Neutrophil (primary cell): ENCODE measurements at regions not wholly inside any gene's neighbourhood (a gene's known extent, or its start where the extent isn't known, plus 50 kb on each side); places are given as distances from the start of the nearest gene placed in this dataset.

Source experiments
- H3K27ac ChIP-seq: fragments of 200-600 bp; sonication (generic); 2 replicates; pipeline ENCODE4 v1.5.1; 2016; ENCODE audit warnings: mild to moderate bottlenecking, moderate library complexity
- H3K27me3 ChIP-seq: fragments of 200-600 bp; sonication (generic); 2 replicates; pipeline ENCODE4 v1.6.0; 2016; ENCODE audit warnings: mild to moderate bottlenecking
- H3K36me3 ChIP-seq: fragments of 200-600 bp; sonication (generic); 2 replicates; pipeline ENCODE4 v1.5.1; 2017
- H3K4me1 ChIP-seq, 2 experiments: fragments of 200-600 bp in 1 of 2; sonication (generic) in 1 of 2; 1 replicate in 1 of 2; 2 replicates in 1 of 2; pipeline versions ENCODE4 v1.5.1 to v1.6.1; 2013 to 2016; ENCODE audit warnings: low read depth in 1 of 2, low read length in 1 of 2, mild to moderate bottlenecking in 1 of 2, moderate library complexity in 1 of 2; ENCODE audit not compliant: control insufficient read depth in 1 of 2, insufficient read depth in 1 of 2
- H3K4me3 ChIP-seq, 2 experiments: fragments of 200-600 bp in 1 of 2; sonication (generic) in 1 of 2; 1 replicate in 1 of 2; 2 replicates in 1 of 2; pipeline ENCODE4 v1.5.1; 2013 to 2016; ENCODE audit warnings: low read depth in 1 of 2, low read length in 1 of 2, mild to moderate bottlenecking in 1 of 2, moderate library complexity in 1 of 2
- H3K9me3 ChIP-seq: fragments of 200-600 bp; sonication (generic); 2 replicates; pipeline ENCODE4 v1.5.1; 2016
- CTCF ChIP-seq: fragments of 200-600 bp; sonication (generic); IDR thresholded peaks from 2 replicates; pipeline ENCODE4 v1.5.1; 2016; ENCODE audit warnings: antibody characterized with exemption

GRCh38 chr4:174071595-174071994, 211.9 kb downstream of the FBXO8 start:
- Histone ChIP-seq H3K27me3 (no peaks in the 10 kb centered on the region), H3K4me1 (no peaks in the 10 kb centered on the region), H3K36me3 (no peaks in the 10 kb centered on the region), H3K9me3 (no peaks in the 10 kb centered on the region), H3K4me3 (no peak overlapping the region), H3K27ac (no peak overlapping the region)
- TF ChIP-seq CTCF: no peak

- Histone ChIP-seq H3K4me3 (no peak overlapping the region), H3K36me3 (no peaks in the 10 kb centered on the region), H3K27ac (no peak overlapping the region), H3K27me3 (no peaks in the 10 kb centered on the region), H3K4me1 (no peaks in the 10 kb centered on the region), H3K9me3 (no peaks in the 10 kb centered on the region)
- no peak for TF ChIP-seq CTCF
Observed at GRCh38 chr4:174069848-174070330, 213.6 kb downstream of the FBXO8 start.

- no peak overlapping the region for H3K4me3 ChIP-seq
- H3K36me3 ChIP-seq: no peaks in the 10 kb centered on the region
- no peak for TF ChIP-seq CTCF
- no peaks in the 10 kb centered on the region for H3K4me1 ChIP-seq
- H3K27me3 ChIP-seq: no peaks in the 10 kb centered on the region
- H3K27ac ChIP-seq: no peak overlapping the region
- H3K9me3 ChIP-seq: no peaks in the 10 kb centered on the region
Observed at GRCh38 chr4:174066611-174067205, 216.8 kb downstream of the FBXO8 start.

GRCh38 chr4:174062831-174063230, 220.6 kb downstream of the FBXO8 start:
- H3K4me1 ChIP-seq: no peaks in the 10 kb centered on the region
- no peaks in the 10 kb centered on the region for H3K36me3 ChIP-seq
- no peak overlapping the region for H3K27ac ChIP-seq
- no peak for TF ChIP-seq CTCF
- no peaks in the 10 kb centered on the region for H3K27me3 ChIP-seq
- no peak overlapping the region for H3K4me3 ChIP-seq
- no peaks in the 10 kb centered on the region for H3K9me3 ChIP-seq

GRCh38 chr4:174061026-174061425, 222.4 kb downstream of the FBXO8 start:
- H3K4me3 ChIP-seq: no peak overlapping the region
- H3K36me3 ChIP-seq: no peaks in the 10 kb centered on the region
- H3K27ac ChIP-seq: no peak overlapping the region
- no peaks in the 10 kb centered on the region for H3K27me3 ChIP-seq
- no peak for TF ChIP-seq CTCF
- H3K4me1 ChIP-seq: no peaks in the 10 kb centered on the region
- H3K9me3 ChIP-seq: no peaks in the 10 kb centered on the region
